MV-4-11 (cell line): ENCODE measurements at regions not wholly inside any gene's neighbourhood (a gene's known extent, or its start where the extent isn't known, plus 50 kb on each side); places are given as distances from the start of the nearest gene placed in this dataset.
A peak's percentile ranks its signal among the peaks of the same experiment; 100 is the strongest.
"Not testable (repeated sequence)": the region's sequence is repeated elsewhere in the genome, so short reads cannot be mapped to it uniquely, and the experiment has no call there.

Experiments
- DNase-seq: peaks from one replicate; lab custom pipeline; 2025; lab: John Stamatoyannopoulos, UW

- DNase-seq, result no peak
Observed at GRCh38 chr5:174489920-174490597, 234.3 kb upstream of the MSX2 start.

DNA sequence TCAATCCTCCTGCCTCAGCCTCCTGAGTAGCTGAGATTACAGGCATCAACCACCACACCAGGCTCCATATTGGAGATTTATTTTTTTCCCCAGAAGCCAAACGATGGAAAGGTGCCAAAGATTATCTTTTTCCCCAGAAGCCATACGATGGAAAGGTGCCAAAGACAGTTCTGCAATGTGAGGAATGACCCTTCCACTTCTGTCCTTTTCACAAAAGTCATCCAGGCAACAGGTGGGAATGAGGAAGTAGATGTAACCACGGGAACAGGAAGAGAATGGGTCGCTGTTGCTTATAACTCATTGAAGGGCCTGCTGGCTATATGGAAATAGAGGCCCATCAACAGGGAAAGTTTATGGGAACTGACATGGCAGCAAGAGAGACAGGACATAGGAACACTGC lies 233.7 kb upstream of the MSX2 start:
- DNase-seq, result no peak

- peak; percentile 21 for DNase-seq
Observed at GRCh38 chr5:174491265-174491664, 233.1 kb upstream of the MSX2 start.

DNA sequence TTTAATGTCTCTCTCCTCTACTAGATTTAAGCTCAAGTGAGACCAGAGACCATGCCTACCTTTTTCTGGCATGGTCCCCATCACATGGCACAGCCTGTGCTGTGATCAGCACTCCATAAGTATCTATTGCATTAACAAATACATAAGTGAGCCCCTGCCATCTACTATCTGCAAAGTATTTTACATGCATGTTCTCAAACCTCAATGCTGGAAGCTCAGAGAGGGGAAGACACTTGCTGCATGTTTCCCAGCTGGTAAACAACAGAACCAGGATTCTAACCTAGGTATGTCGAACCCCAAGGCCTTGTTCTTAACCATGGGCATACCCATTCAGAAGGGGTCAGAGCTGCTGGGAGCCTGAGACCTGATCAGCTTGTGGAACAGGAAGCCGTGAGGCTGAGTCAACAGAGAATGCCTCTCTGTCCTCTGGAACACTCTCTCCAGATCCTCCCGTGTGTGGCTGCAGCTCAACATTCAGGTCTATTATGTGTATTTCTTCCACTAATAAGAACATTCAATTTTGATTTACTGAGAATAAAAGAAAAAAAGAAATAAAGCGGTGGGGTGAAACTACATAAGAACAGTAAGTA lies 232.5 kb upstream of the MSX2 start:
- DNase-seq, result no peak

GRCh38 chr5:174493530-174493929 lies 230.9 kb upstream of the MSX2 start:
- no peak for DNase-seq

DNA sequence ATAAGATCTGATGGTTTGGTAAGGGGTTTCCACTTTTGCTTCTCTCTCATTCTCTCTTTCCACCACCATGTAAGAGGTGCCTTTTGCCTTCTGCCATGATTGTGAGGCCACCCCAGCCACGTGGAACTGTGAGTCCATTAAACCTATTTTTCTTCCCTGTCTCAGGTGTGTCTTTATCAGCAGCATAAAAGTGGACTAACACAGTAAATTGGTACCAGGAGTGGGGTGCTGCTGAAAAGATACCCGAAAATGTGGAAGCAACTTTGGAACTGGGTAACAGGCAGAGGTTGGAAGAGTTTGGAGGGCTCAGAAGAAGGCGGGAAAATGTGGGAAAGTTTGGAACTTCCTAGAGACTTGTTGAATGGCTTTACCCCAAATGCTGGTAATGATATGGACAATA lies 226.4 kb upstream of the MSX2 start:
- DNase-seq, result not testable (repeated sequence)

GRCh38 chr5:174498575-174498974 lies 225.8 kb upstream of the MSX2 start:
- not testable (repeated sequence) for DNase-seq

DNA sequence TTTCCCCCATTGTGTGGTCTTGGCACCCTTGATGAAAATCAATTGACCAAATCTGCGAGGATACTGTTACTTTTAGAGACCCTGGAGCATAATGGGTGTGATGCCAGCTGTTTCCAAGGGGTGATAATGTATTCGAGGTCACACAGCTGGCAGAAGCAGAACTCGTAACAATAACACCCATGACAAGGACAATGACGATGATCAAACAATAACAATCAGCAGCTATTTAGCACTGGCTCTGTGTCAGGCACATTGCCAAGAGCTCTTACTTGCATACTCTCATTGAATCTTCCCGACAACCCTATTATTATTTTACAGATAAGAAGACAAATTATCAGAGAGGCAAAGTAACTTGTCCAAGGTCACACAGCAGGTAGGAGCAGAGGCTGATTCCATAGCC lies 223.7 kb upstream of the MSX2 start:
- DNase-seq, result no peak

GRCh38 chr5:174501461-174502069 lies 222.8 kb upstream of the MSX2 start:
- no peak for DNase-seq

DNA sequence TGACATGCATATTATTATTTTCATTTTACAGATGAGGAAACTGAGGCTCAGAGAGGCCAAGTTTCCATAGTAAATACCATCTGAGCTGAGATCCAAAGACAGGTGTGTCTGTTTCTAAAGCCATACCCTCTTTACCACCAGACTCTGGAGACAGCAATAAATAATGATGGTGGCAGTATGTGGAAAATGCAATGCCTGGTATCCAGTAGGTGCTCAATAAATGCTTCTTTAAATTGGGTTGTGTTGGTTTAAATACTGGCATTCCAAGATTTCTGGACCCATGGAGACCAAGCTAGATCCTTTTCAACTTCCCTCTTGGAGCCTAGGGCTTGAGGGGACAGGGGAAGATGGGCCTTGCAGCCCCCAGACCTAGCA lies 221.3 kb upstream of the MSX2 start:
- DNase-seq, result no peak

GRCh38 chr5:174503461-174504265 lies 220.7 kb upstream of the MSX2 start:
- DNase-seq, result no peak

DNA sequence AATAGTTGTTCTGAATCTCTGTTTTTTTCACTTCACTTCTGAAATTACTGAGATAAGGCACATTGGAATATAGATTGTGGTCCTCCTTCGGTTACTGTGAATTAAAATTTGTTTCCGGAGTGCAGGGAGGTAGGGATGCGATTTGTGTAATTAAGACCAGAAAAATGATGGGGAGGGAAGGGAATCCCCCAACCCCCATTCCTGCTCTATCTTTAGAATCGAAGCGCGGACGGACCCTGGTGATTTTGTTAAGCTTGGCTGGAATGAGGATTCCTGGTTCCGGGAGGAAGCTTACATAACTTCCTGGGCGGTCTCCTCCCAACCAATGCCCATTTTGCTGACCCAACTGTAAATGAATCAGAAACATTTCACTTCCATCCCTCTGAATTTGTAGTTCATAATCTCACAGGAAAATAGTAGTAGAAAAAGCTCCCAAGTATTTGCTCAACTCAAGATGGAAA lies 220.1 kb upstream of the MSX2 start:
- DNase-seq, result no peak

- no peak for DNase-seq
Observed at GRCh38 chr5:174505621-174506020, 218.8 kb upstream of the MSX2 start.

DNA sequence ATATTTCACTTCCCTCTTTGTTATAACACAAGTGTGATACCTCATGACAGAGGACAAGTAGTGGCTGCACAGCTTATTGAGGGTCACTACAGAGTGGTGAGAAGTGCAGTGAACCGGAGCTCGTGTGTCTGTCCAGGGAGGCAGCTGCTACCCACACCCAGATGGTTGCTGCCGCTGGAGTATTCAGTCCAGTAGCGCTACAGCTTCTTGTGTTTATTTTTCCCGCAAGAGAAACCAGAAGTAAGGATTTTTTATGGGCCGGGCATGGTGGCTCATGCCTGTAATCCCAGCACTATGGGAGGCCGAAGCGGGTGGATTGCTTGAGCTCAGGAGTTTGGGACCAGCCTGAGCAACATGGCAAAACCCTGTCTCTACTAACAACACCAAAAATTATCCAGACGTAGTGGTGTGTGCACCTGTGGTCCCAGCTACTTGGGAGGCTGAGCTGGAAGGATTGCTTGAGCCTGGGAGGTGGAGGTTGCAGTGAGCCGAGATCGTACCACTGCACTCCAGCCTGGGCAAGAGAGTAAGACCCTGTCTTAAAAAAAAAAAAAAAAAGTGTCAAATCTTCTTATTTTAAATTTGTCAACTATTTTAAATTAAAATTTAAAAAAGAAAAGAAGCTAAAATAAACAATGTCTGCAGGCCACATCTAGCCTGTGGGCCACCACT lies 213.5 kb upstream of the MSX2 start:
- DNase-seq, result not testable (repeated sequence)

DNA sequence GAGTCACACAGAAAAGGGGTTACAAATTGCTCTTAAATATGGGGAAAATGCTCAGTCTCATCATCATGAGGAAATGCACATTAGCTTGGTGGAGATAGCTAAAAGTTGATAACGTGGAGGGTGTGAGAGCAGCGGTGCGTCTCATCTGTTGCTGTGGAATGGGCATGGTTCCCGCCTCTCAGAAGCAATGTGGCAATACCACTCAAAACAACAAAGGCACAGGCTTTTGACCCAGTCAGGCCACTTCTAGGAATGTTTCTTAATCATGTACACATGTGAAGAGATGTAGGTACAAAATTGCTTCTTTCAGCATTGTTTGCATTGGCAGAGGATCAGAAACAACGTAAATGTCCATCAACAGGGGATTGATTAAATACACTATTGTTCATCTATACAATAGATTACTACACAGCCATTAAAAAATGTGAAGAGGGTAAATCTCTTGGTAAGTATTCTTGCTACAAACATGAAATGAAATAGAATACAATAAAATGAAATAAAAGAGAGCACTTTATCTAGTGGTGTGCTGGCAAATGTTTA lies 212.6 kb upstream of the MSX2 start:
- DNase-seq, result no peak

- DNase-seq, result no peak
Observed at GRCh38 chr5:174514325-174514724, 210.1 kb upstream of the MSX2 start.

- DNase-seq, result no peak
Observed at GRCh38 chr5:174514983-174515394, 209.4 kb upstream of the MSX2 start.

DNA sequence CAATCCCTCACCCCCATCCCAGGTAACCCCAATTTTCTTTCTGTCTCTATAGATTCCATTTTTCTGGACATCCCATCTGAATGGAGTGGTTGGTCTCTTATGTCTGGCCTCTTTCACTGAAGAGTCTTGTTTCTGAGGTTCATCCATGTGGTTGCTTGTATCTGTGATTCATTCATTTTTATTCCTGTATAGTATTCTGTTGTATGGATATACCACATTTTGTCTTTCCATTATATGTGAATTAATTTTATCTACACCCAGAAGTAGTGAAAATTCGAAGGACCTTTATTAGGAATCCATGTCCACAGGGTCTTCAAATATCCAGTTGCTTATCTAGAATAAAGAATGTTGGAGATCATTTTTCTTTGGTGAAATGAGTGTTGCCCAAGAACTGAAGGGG lies 207.6 kb upstream of the MSX2 start:
- no peak for DNase-seq

DNA sequence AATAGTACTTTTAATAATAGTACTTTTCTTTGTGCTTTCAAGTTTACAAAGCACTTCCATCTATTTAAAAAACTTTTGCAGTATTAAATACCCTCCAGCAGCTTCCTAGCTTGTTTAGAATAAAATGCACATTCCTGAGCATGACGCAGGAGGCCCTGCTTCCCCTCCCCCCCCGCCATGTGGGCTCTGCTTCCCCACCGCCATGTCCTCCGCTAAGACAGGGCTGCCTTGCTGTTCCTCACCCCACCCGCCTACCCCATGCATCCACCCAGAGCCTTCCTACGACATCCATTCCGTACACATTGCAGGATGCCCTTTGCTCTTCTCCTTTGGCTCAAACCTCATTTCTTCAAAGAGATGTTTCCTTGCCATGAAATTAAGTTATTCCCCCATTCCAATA lies 205.9 kb upstream of the MSX2 start:
- no peak for DNase-seq

DNA sequence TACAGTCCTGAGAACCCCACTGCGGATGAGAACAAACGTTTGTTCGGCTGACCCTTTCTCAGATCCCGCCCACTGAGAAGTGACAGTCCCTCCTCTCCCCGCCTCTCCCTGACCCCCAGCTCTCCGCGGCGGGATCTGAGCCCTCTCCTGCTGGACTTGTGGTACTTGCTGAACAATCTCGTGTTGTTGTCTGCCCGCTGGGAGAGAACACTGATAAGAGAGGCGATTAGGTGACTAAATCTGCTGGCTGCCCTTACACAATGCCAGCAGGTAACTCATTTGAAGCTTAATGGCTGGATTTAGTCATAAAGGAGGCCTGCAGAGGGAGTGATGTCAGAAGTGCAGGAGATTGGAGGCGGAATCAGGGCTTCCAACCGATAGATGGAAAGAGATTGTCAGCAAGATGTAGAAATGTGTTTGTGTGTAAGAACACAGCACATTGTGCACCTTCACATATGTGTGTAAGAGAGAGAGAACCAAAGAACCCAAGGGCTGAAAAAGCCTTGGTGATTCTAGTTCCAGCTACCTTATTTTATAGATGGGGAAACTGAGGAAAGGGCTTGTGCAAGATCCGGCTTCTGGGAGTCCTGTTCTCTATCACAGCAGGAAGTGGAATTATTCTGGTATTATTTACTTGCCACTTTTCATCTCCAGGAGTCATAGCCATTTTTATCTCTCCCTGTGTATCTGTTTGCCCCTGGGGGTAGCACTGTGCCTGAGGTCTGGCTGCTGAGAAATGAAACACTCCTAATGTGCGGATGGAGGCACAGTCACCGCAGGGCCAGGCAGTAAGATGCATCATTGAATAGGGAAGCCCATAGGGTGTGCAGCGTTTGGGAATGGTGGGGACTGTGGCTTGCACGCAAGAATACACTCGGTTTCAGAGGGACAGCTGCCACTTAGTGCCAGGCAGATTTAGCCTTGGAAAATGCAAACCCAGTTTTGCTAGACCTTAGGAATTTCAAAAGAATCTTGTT lies 203.7 kb upstream of the MSX2 start:
- DNase-seq, result no peak

GRCh38 chr5:174521449-174521848 lies 202.9 kb upstream of the MSX2 start:
- peak; percentile 36 for DNase-seq
